ENCODE measurements at regions not wholly inside any gene's neighbourhood (a gene's known extent, or its start where the extent isn't known, plus 50 kb on each side); places are given as distances from the start of the nearest gene placed in this dataset.
"Not testable (repeated sequence)": the region's sequence is repeated elsewhere in the genome, so short reads cannot be mapped to it uniquely, and the experiment has no call there.

GRCh38 chr9:94437128-94437527 is 108.7 kb upstream of the NUTM2F start:
- H3K27me3 Mint-ChIP-seq (ENCODE audit: insufficient read depth); H3K9me3 Mint-ChIP-seq: not testable (repeated sequence)
- peaks cover 17% of the 10 kb centered on the region for H3K36me3 Mint-ChIP-seq (ENCODE audit: low read depth)

DNA sequence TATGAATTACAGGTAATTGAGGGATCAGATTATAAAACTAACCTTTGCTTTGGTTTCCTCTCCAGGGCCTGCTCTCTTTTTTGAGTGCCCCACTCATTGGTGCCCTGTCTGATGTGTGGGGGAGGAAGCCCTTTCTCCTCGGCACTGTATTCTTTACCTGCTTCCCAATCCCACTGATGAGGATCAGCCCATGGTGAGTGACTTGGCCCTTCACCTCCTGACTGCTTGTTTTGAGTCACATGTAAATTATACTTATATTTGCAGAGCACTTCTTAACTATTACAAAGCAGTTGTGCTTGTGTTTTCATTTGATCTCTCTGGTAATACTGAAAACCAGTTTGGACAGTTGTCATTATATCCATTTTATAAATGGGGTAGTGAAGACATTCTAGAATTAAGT is 109.9 kb upstream of the NUTM2F start:
- DNase-seq (ENCODE audit: low spot score); H3K4me1 Mint-ChIP-seq (ENCODE audit: low read depth); H3K27me3 Mint-ChIP-seq (ENCODE audit: insufficient read depth); intact Hi-C loops (cut with micrococcal nuclease); H3K27ac Mint-ChIP-seq; H3K9me3 Mint-ChIP-seq; H3K4me3 Mint-ChIP-seq: not testable (repeated sequence)
- peaks cover 19% of the 10 kb centered on the region for H3K36me3 Mint-ChIP-seq (ENCODE audit: low read depth)

More at GRCh38 chr9:94437128-94437527, 108.7 kb upstream of the NUTM2F start:
- H3K4me1 Mint-ChIP-seq (ENCODE audit: low read depth); intact Hi-C loops (cut with micrococcal nuclease); H3K27ac Mint-ChIP-seq; H3K4me3 Mint-ChIP-seq; DNase-seq (ENCODE audit: low spot score): not testable (repeated sequence)

- intact Hi-C loops (cut with micrococcal nuclease); H3K9me3 Mint-ChIP-seq; H3K4me1 Mint-ChIP-seq (ENCODE audit: low read depth); DNase-seq (ENCODE audit: low spot score); H3K4me3 Mint-ChIP-seq; H3K27me3 Mint-ChIP-seq (ENCODE audit: insufficient read depth): not testable (repeated sequence)
- Mint-ChIP-seq H3K27ac (peak overlapping the region; percentile 48), H3K36me3 (ENCODE audit: low read depth) (peaks cover 19% of the 10 kb centered on the region)
Measured at GRCh38 chr9:94441146-94441545, 112.7 kb upstream of the NUTM2F start.

DNA sequence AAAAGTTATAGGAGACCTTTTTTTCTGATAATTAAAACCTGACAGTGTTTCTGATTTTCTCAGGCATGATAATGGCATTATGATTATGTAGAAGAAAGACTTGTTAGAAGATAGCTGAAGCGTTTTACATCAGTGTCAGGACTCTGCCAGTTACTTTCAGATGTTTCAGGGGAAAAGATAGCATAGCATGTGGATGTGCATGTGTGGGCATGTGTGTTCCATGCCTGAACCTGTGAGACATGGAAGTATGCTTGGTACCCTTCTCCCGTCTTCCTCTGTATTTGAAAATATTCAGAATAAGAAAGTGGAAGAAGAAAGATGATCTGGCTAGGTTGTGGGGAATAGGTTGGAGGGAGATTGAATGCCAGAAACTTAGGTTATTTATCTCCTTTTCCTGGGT is 113.1 kb upstream of the PCAT7 start:
- Mint-ChIP-seq H3K27me3 (ENCODE audit: insufficient read depth) (no peaks in the 10 kb centered on the region), H3K27ac (no peak overlapping the region), H3K4me3 (no peak overlapping the region), H3K4me1 (ENCODE audit: low read depth) (peaks cover 9% of the 10 kb centered on the region), H3K36me3 (ENCODE audit: low read depth) (peaks cover 19% of the 10 kb centered on the region), H3K9me3 (no peaks in the 10 kb centered on the region)
- intact Hi-C loops (cut with micrococcal nuclease), result no loop called here
- no peak for DNase-seq (ENCODE audit: low spot score)

DNA sequence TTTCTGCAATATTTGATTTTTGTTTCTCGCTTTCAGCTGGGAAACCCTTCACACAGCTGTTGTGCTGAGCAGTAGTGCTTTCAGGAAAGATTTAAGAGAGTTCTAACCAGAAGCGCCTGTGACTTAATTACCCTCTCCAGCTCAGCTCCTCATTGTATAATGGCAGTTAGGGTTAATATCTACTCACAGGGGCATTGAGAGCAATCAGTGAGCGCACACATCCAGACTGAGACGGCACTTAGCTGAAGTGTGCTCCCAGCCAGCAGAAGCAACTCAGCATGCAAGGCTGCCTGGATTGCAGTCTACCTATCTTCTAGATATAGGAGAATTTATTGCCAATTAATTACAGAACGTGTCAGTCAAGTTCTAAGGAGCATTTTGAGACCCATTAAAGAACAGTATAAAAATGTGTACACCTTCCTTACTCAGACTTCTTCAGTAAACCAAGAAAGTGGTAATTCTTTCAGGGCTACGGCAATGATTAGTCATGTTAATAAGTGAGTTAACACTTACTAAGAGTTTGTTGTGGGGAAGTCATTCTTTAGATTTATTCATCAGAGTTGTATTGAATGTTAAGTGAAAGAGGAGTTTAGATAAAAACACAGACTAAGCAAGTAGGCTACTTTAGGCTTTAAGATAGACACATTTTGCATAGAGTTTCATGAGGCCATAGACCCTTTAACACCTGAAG is 111.7 kb upstream of the PCAT7 start:
- H3K27me3 Mint-ChIP-seq (ENCODE audit: insufficient read depth), result no peaks in the 10 kb centered on the region
- no peaks in the 10 kb centered on the region for H3K9me3 Mint-ChIP-seq
- H3K36me3 Mint-ChIP-seq (ENCODE audit: low read depth), result peaks cover 24% of the 10 kb centered on the region
- no peak overlapping the region for H3K4me3 Mint-ChIP-seq
- H3K4me1 Mint-ChIP-seq (ENCODE audit: low read depth), result peaks cover 9% of the 10 kb centered on the region
- DNase-seq (ENCODE audit: low spot score), result no peak
- no peak overlapping the region for H3K27ac Mint-ChIP-seq
- intact Hi-C loops (cut with micrococcal nuclease), result no loop called here

DNA sequence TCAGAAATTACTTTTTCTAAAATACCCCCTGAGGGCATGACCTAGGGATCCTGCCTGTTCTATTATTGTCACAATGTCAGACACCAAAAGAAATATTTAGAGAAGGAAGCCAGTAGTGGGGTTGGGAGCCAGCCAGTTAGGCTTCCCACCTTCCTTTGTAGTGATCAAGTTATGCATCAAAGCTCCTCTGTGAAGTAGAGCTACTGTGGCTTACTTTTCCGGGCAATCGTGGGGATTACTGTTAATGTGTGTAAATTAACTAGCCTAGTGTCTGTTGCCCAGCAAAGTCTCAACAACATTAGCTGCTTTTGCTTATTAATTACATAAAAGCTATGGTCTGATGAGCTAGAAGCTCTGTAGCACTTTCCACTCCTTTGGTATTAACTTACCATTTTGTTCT is 109.0 kb upstream of the PCAT7 start:
- intact Hi-C loops (cut with micrococcal nuclease), result no loop called here
- Mint-ChIP-seq H3K4me3 (no peak overlapping the region), H3K4me1 (ENCODE audit: low read depth) (peaks cover 9% of the 10 kb centered on the region), H3K27ac (no peak overlapping the region), H3K27me3 (ENCODE audit: insufficient read depth) (no peaks in the 10 kb centered on the region), H3K36me3 (ENCODE audit: low read depth) (peaks cover 29% of the 10 kb centered on the region), H3K9me3 (no peaks in the 10 kb centered on the region)
- no peak for DNase-seq (ENCODE audit: low spot score)

DNA sequence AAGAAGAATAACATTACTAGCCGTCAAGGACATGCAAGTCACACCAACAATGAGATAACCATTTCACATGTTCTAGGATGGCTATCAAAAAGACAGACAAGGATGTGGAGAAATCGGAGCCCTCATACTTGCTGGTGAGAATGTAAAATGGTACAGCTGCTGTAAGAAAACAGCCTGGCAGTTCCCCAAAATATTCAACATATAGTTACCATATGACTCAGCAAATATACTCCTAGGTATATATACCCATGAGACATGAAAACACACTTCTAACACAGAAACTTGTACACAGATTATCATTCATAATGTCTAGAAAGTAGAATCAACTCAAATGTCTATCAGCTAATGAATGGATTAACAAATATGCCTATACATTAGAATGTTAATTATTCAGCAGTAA is 105.4 kb upstream of the PCAT7 start:
- Mint-ChIP-seq H3K36me3 (ENCODE audit: low read depth) (peaks cover 28% of the 10 kb centered on the region), H3K4me3 (no peak overlapping the region), H3K27me3 (ENCODE audit: insufficient read depth) (no peaks in the 10 kb centered on the region), H3K4me1 (ENCODE audit: low read depth) (no peaks in the 10 kb centered on the region), H3K9me3 (no peaks in the 10 kb centered on the region), H3K27ac (no peak overlapping the region)
- intact Hi-C loops (cut with micrococcal nuclease), result no loop called here
- no peak for DNase-seq (ENCODE audit: low spot score)

- intact Hi-C loops (cut with micrococcal nuclease), result no loop called here
- DNase-seq (ENCODE audit: low spot score), result no peak
- H3K9me3 Mint-ChIP-seq, result peaks cover 38% of the 10 kb centered on the region
- peaks cover 23% of the 10 kb centered on the region for H3K36me3 Mint-ChIP-seq (ENCODE audit: low read depth)
- H3K4me1 Mint-ChIP-seq (ENCODE audit: low read depth), result peaks cover 5% of the 10 kb centered on the region
- no peaks in the 10 kb centered on the region for H3K27me3 Mint-ChIP-seq (ENCODE audit: insufficient read depth)
- no peak overlapping the region for H3K27ac Mint-ChIP-seq
- H3K4me3 Mint-ChIP-seq, result no peak overlapping the region
Measured at GRCh38 chr9:94464790-94465189, 90.1 kb upstream of the PCAT7 start.

DNA sequence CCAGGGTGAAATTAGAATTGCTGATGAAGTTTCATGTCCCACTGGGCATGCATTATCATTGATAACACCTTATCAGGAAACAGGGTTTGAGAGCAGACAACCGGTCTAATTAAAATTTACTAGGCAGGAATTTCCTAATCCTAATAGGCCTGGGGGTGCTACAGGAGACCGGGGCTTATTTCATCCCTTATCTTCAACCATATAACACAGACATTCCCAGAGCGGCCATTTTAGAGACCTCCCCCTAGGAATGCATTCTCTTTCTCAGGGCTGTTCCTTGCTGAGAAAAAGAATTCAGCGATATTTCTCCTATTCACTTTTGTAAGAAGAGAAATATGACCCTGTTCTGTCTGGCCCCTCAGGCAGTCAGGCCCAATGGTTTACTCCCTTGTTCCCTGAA is 82.8 kb upstream of the PCAT7 start:
- H3K9me3 Mint-ChIP-seq, result peaks cover 22% of the 10 kb centered on the region
- H3K27ac Mint-ChIP-seq; H3K4me3 Mint-ChIP-seq; H3K27me3 Mint-ChIP-seq (ENCODE audit: insufficient read depth); H3K4me1 Mint-ChIP-seq (ENCODE audit: low read depth); intact Hi-C loops (cut with micrococcal nuclease); H3K36me3 Mint-ChIP-seq (ENCODE audit: low read depth); DNase-seq (ENCODE audit: low spot score): not testable (repeated sequence)

GRCh38 chr9:94472806-94473360 is 82.0 kb upstream of the PCAT7 start:
- DNase-seq (ENCODE audit: low spot score), result no peak
- H3K27ac Mint-ChIP-seq, result no peak overlapping the region
- intact Hi-C loops (cut with micrococcal nuclease), result no loop called here
- H3K36me3 Mint-ChIP-seq (ENCODE audit: low read depth), result no peaks in the 10 kb centered on the region
- peaks cover 5% of the 10 kb centered on the region for H3K4me1 Mint-ChIP-seq (ENCODE audit: low read depth)
- no peak overlapping the region for H3K4me3 Mint-ChIP-seq
- peaks cover 4% of the 10 kb centered on the region for H3K27me3 Mint-ChIP-seq (ENCODE audit: insufficient read depth)
- peaks cover 19% of the 10 kb centered on the region for H3K9me3 Mint-ChIP-seq

DNA sequence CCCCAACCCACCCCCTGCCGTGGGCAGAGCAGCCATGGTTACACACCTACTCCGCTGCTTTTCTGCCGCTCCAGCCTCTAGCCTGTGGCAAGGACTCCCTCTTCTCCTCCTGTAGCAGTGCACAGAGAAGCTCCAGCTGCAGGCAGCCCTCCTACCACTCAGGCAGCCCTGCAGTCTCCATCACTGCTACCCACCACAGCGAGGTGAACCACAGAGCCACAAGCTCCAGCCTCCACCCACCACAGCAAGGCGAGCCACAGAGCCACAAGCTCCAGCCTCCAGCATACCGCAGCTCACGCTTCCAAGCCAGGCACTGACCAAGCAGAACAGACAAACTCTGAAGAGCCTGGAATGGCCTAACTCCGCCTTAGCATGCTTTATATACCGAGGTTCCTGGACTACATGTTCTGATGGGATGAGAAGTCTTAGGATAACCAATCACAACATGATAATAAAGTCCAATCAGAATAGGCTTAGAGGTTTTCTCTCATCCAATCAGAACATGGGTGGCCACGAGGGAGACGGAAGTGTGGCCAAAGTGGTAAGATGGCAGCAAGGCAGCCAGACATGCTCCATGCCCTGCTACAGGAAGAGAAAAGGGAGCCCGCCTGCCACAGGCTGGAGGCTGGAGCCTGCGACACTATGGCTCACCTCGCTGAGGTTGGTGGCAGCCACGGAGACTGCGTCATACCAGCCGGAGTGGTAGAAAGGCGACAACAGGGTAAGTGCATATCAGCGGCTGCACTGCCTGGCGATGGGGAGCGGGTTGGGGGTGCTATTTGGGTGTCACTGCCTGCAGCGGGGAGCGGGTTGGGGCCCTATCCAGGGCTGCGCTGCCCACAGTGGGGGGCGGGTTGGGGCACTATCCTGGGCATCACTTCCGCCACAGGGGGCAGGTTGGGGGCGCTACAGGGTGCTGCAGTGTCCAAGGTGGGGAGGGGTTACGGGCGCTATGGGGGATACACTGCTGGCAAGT is 75.8 kb upstream of the PCAT7 start:
- H3K36me3 Mint-ChIP-seq (ENCODE audit: low read depth), result no peaks in the 10 kb centered on the region
- H3K4me1 Mint-ChIP-seq (ENCODE audit: low read depth), result no peaks in the 10 kb centered on the region
- no peak for DNase-seq (ENCODE audit: low spot score)
- intact Hi-C loops (cut with micrococcal nuclease), result no loop called here
- H3K27me3 Mint-ChIP-seq (ENCODE audit: insufficient read depth), result peaks cover 7% of the 10 kb centered on the region
- no peak overlapping the region for H3K27ac Mint-ChIP-seq
- peaks cover 4% of the 10 kb centered on the region for H3K9me3 Mint-ChIP-seq
- H3K4me3 Mint-ChIP-seq, result no peak overlapping the region

GRCh38 chr9:94479757-94480156 is 75.1 kb upstream of the PCAT7 start:
- Mint-ChIP-seq H3K4me1 (ENCODE audit: low read depth) (no peaks in the 10 kb centered on the region), H3K9me3 (no peaks in the 10 kb centered on the region), H3K27me3 (ENCODE audit: insufficient read depth) (peaks cover 7% of the 10 kb centered on the region), H3K4me3 (no peak overlapping the region), H3K27ac (no peak overlapping the region), H3K36me3 (ENCODE audit: low read depth) (no peaks in the 10 kb centered on the region)
- intact Hi-C loops (cut with micrococcal nuclease), result no loop called here
- DNase-seq (ENCODE audit: low spot score), result no peak

DNA sequence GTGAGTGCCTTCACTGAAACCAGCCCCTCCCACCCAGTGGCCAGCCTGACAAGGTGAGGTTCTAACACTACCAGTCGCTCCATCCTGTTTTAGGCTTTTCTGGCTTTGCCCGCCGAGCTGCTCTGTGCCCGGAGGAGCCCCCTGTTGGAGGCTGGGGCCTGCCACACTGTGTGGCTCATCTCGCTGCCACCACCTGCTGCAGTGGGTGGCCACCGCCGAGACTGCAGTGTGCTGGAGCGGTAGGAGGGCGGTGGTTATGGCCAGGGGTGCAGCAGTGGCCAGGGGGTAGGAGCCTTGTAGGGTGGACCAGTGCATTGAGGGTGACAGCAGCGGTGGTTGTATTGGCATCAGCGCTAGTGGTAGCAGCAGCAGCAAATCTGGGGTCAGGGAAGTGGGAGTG is 74.7 kb upstream of the PCAT7 start:
- peaks cover 7% of the 10 kb centered on the region for H3K27me3 Mint-ChIP-seq (ENCODE audit: insufficient read depth)
- no peak overlapping the region for H3K27ac Mint-ChIP-seq
- no peak overlapping the region for H3K4me3 Mint-ChIP-seq
- no peaks in the 10 kb centered on the region for H3K36me3 Mint-ChIP-seq (ENCODE audit: low read depth)
- H3K9me3 Mint-ChIP-seq, result no peaks in the 10 kb centered on the region
- H3K4me1 Mint-ChIP-seq (ENCODE audit: low read depth), result no peaks in the 10 kb centered on the region
- DNase-seq (ENCODE audit: low spot score), result no peak
- intact Hi-C loops (cut with micrococcal nuclease), result no loop called here

Measured in activated T-helper 1 cell treated with anti-CD3 and anti-CD28 coated beads, Interleukin-12 subunit alpha, Interleukin-12 subunit beta, Interleukin-2, Interleukin-4 antibody, amounts not matched to agents 30 ng/mL and 10 ng/mL and 1 ng/mL, durations not matched to agents 14 hours and 24 hours and 36 hours (primary cell).